ENCODE measurements at regions not wholly inside any gene's neighbourhood (a gene's known extent, or its start where the extent isn't known, plus 50 kb on each side); places are given as distances from the start of the nearest gene placed in this dataset.

GRCh38 chr1:57517587-57518374, 93.9 kb upstream of the DAB1 start (continued):
- TF ChIP-seq BRCA1 (IDR thresholded peaks at IDR 0.05; ENCODE audit: low read depth, low read length) (no peak), ATF2 (IDR thresholded peaks at IDR 0.05; ENCODE audit: low read length) (no peak), ZNF592 (IDR thresholded peaks at IDR 0.05) (no peak), CBFB (IDR thresholded peaks at IDR 0.05; ENCODE audit: low read depth) (no peak)

GRCh38 chr1:57512386-57512785, 88.5 kb upstream of the DAB1 start:
- no peaks in the 10 kb centered on the region for H3K4me1 ChIP-seq (ENCODE audit: control insufficient read depth, insufficient read depth, low read length)
- no peaks in the 10 kb centered on the region for H3K79me2 ChIP-seq (ENCODE audit: control insufficient read depth, insufficient read depth, low read length)
- H3K4me3 ChIP-seq = no peak overlapping the region
- no TSS peak for BruUV-seq (replicated peaks)
- no peak overlapping the region for H3K9ac ChIP-seq (ENCODE audit: control insufficient read depth, insufficient read depth, low read length)
- no peak overlapping the region for H2AFZ ChIP-seq (ENCODE audit: control insufficient read depth, low read depth, low read length)
- in situ Hi-C loops (cut with MboI) (no loop called here), intact Hi-C loops (cut with micrococcal nuclease; ENCODE audit: unreplicated experiment) (no loop called here)
- H4K20me1 ChIP-seq (ENCODE audit: control insufficient read depth, insufficient read depth) = no peaks in the 10 kb centered on the region
- RAD21 ChIA-PET (ENCODE audit: unreplicated experiment) = no interaction called here
- H3K4me2 ChIP-seq (ENCODE audit: control insufficient read depth, insufficient read depth) = no peak overlapping the region
- WGBS (ENCODE audit: insufficient coverage, insufficient replicate concordance, low lambda C conversion rate, missing lambda C conversion rate) = 55% methylated on average over 1 of the region's 1 CpG
- CTCF ChIA-PET = no interaction called here
- H3K9me3 ChIP-seq (replicated peaks; ENCODE audit: control insufficient read depth, insufficient read depth, low read length) = no peaks in the 10 kb centered on the region
- DNase-seq (ENCODE audit: low read depth, low spot score) (no peak), FAIRE-seq (no peak), ATAC-seq (no peak)
- no peaks in the 10 kb centered on the region for H3K36me3 ChIP-seq (ENCODE audit: control insufficient read depth in 2 of 2, insufficient read depth in 2 of 2, low read length in 1 of 2)
- no peak overlapping the region for H3K27ac ChIP-seq (ENCODE audit: control insufficient read depth, insufficient read depth)
- POLR2A ChIA-PET = no interaction called here
- SMC1A ChIA-PET (ENCODE audit: uncharacterized antibody, unreplicated experiment) = no interaction called here
- H3K27me3 ChIP-seq (replicated peaks in 1 of 2; ENCODE audit: control insufficient read depth in 2 of 2, insufficient read depth in 2 of 2, low read length in 1 of 2) = no peaks in the 10 kb centered on the region
- TF ChIP-seq STAT1 (conservative IDR thresholded peaks at IDR 0.05) (no peak), ATF3 (IDR thresholded peaks at IDR 0.05; ENCODE audit: borderline replicate concordance, extremely low read depth, low read depth, low read length) (no peak), SREBF1 (IDR thresholded peaks at IDR 0.05; ENCODE audit: low read length) (no peak), SUPT20H (IDR thresholded peaks at IDR 0.05; ENCODE audit: borderline replicate concordance, control insufficient read depth, low read depth, low read length) (no peak), PKNOX1 (IDR thresholded peaks at IDR 0.05) (no peak), SRF (IDR thresholded peaks at IDR 0.05; ENCODE audit: low read depth in 2 of 2, low read length in 2 of 2) (no peak), NR2F1 (conservative IDR thresholded peaks at IDR 0.05) (no peak), YBX1 (IDR thresholded peaks at IDR 0.05) (no peak), TCF12 (IDR thresholded peaks at IDR 0.05; ENCODE audit: low read depth, low read length) (no peak), RELA (IDR thresholded peaks at IDR 0.05; ENCODE audit: borderline replicate concordance, partially characterized antibody) (no peak), ZZZ3 (IDR thresholded peaks at IDR 0.05; ENCODE audit: control insufficient read depth, insufficient read length, low read depth) (no peak)

All from GM12878 (cell line).